Adrenal gland (tissue), 9 donors: ENCODE measurements at regions not wholly inside any gene's neighbourhood (a gene's known extent, or its start where the extent isn't known, plus 50 kb on each side); places are given as distances from the start of the nearest gene placed in this dataset.

Source experiments
- DNase-seq, 7 donors: peaks; one replicate each; pipeline ENCODE4 v3.0.0-alpha.2; 2019 to 2020
- H3K27ac ChIP-seq, 5 donors: fragments of 200-600 bp; sonication (generic) in 4 of 5; 1 replicate in 3 of 5; 2 replicates in 2 of 5; pipeline versions ENCODE4 v1.5.1 to v1.8.0; 2016 to 2020; ENCODE audit warnings: mild to moderate bottlenecking in 1 of 5
- H3K27me3 ChIP-seq: fragments of 200-600 bp; 2 replicates; pipeline ENCODE4 v1.8.0; 2021
- H3K36me3 ChIP-seq, 2 donors: fragments of 200-600 bp; replicated peaks in 1 of 2; 1 replicate in 1 of 2; 2 replicates in 1 of 2; pipeline versions ENCODE4 v1.5.1 to v1.8.0; 2018 to 2022
- H3K4me1 ChIP-seq, 2 donors: fragments of 200-600 bp; replicated peaks in 1 of 2; 1 replicate in 1 of 2; 2 replicates in 1 of 2; pipeline versions ENCODE4 v1.5.1 to v1.8.0; 2018 to 2021
- H3K4me3 ChIP-seq, 4 donors: fragments of 200-600 bp; sonication (generic) in 3 of 4; one replicate each; pipeline ENCODE4 v1.5.1; 2016 to 2018
- H3K9me3 ChIP-seq, 3 donors: fragments of 200-600 bp; sonication (generic) in 1 of 3; replicated peaks in 1 of 3; 1 replicate in 2 of 3; 2 replicates in 1 of 3; pipeline versions ENCODE4 v1.5.1 to v1.8.0; 2016 to 2021
- POLR2A ChIP-seq, 2 donors: fragments of 450-650 bp; IDR thresholded peaks; one replicate each; pipeline ENCODE4 v1.6.1; 2017; ENCODE audit warnings: antibody characterized with exemption in 2 of 2, mild to moderate bottlenecking in 2 of 2, moderate library complexity in 1 of 2
- whole genome bisulfite sequencing, 4 donors: extraction: QIAGEN DNeasy Blood & Tissue Kit in 2 of 4; methylation state at CpG; one replicate each; pipeline versions ENCODE4 v1.1.5 to v1.1.7; 2013 to 2017; 5-methylcytosine and 5-hydroxymethylcytosine counted together
- intact Hi-C, 2 donors: fragments of 100-400 bp; cut with DNase I; formaldehyde crosslinking; loops; one replicate each; pipeline versions ENCODE4 v1.14.1 to v1.15.0; 2022 to 2023
- small RNA-seq, 2 donors: library from RNA; depleted of rRNA; stranded (forward); fragments of <200 nt; gene quantifications; one replicate each; pipeline ENCODE3, GENCODE V24; 2016
- TF ChIP-seq, protein P1 (sequence below), 6 experiments: fragments of 450-650 bp in 4 of 6; fragments of 200-600 bp in 2 of 6; sonication (generic) in 1 of 6; IDR thresholded peaks; 1 replicate in 5 of 6; 2 replicates in 1 of 6; pipeline versions ENCODE4 v1.5.1 to v1.8.0; 2016 to 2021; ENCODE audit warnings: antibody characterized with exemption in 6 of 6, mild to moderate bottlenecking in 2 of 6, moderate library complexity in 1 of 6
- donor health status: healthy with polysubstance abuse.
- donor health status: Bipolar disorder and iron deficiency.
- donor health status: DM: yes; HTN: yes; CAD: no.
- donor health status: DM: no; HTN: no; CAD: no.
- donor health status: DM: no; HTN: no; CAD: no.

GRCh38 chr1:76793594-76793993, 73.7 kb upstream of the ST6GALNAC5 start:
- no peaks in the 10 kb centered on the region for H3K36me3 ChIP-seq
- H3K4me1 ChIP-seq = no peaks in the 10 kb centered on the region
- H3K4me3 ChIP-seq = no peak overlapping the region
- intact Hi-C loops = no loop called here
- H3K27ac ChIP-seq = no peak overlapping the region
- TF ChIP-seq, protein P1, sequence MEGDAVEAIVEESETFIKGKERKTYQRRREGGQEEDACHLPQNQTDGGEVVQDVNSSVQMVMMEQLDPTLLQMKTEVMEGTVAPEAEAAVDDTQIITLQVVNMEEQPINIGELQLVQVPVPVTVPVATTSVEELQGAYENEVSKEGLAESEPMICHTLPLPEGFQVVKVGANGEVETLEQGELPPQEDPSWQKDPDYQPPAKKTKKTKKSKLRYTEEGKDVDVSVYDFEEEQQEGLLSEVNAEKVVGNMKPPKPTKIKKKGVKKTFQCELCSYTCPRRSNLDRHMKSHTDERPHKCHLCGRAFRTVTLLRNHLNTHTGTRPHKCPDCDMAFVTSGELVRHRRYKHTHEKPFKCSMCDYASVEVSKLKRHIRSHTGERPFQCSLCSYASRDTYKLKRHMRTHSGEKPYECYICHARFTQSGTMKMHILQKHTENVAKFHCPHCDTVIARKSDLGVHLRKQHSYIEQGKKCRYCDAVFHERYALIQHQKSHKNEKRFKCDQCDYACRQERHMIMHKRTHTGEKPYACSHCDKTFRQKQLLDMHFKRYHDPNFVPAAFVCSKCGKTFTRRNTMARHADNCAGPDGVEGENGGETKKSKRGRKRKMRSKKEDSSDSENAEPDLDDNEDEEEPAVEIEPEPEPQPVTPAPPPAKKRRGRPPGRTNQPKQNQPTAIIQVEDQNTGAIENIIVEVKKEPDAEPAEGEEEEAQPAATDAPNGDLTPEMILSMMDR (IDR thresholded peaks at IDR 0.05) = no peak
- TF ChIP-seq POLR2A (IDR thresholded peaks at IDR 0.05) = no peak
- 42 to 62% (median 55%) methylated on average over 2 of the region's 2 CpGs for WGBS, 4 donors
- DNase-seq = no peak
- H3K27me3 ChIP-seq = no peaks in the 10 kb centered on the region
- no peaks in the 10 kb centered on the region for H3K9me3 ChIP-seq

DNA sequence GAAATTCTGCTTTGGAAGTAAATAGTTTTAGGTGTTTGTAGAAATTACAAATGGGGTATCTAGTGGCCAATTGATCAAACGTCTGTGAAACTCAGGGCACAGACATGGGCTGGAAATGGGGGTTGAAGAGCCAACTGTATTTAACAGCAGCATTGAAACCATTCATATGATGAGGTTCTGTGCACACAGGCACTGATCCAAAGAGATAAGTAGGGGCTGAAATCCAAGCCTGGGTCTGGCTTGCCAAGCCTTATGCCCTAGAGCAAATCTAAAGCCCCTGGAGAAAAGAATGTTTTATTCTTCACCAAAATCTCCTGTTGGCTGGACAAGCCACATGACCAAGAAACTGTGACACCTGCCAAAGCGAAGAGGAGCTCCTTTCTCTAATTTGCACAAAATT, 67.6 kb upstream of the ST6GALNAC5 start:
- Histone ChIP-seq H3K4me3 (no peak overlapping the region), H3K27me3 (no peaks in the 10 kb centered on the region), H3K9me3 (no peaks in the 10 kb centered on the region), H3K4me1 (no peaks in the 10 kb centered on the region), H3K27ac (no peak overlapping the region), H3K36me3 (no peaks in the 10 kb centered on the region)
- DNase-seq = no peak
- 38 to 60% (median 53%) methylated on average over 2 of the region's 2 CpGs for WGBS, 4 donors
- intact Hi-C loops = no loop called here
- TF ChIP-seq POLR2A (IDR thresholded peaks at IDR 0.05) = no peak
- TF ChIP-seq, protein P1 (IDR thresholded peaks at IDR 0.05) = no peak

DNA sequence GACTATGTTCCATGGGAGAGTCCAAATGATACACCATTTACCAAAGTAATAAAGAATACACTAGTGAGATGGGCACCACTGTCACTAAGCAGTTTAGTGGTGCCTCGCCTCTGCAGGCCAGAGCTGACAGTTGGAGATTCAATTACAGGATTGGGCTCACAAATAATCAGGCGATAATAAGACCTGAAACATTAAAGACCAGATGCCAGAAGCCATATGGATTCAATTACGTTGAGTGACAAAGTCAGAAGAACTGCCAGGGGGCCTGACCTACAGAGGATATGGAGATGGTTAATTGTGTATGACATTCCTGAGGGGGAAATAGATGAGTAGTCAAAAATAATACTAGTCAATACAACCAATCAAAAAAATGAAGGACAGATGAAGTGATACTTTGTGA, 65.2 kb upstream of the ST6GALNAC5 start:
- Histone ChIP-seq H3K36me3 (no peaks in the 10 kb centered on the region), H3K4me1 (no peaks in the 10 kb centered on the region), H3K27ac (no peak overlapping the region), H3K9me3 (no peaks in the 10 kb centered on the region), H3K27me3 (no peaks in the 10 kb centered on the region), H3K4me3 (no peak overlapping the region)
- no peak for TF ChIP-seq POLR2A (IDR thresholded peaks at IDR 0.05)
- TF ChIP-seq, protein P1 (IDR thresholded peaks at IDR 0.05) = no peak
- intact Hi-C loops = no loop called here
- 79 to 87% (median 80%) methylated on average over 3 of the region's 3 CpGs for WGBS, 4 donors
- no peak for DNase-seq

GRCh38 chr1:76807543-76808260, 59.6 kb upstream of the ST6GALNAC5 start:
- Histone ChIP-seq H3K4me3 (no peak overlapping the region), H3K9me3 (no peaks in the 10 kb centered on the region), H3K4me1 (no peaks in the 10 kb centered on the region), H3K27ac (no peak overlapping the region), H3K36me3 (no peaks in the 10 kb centered on the region), H3K27me3 (no peaks in the 10 kb centered on the region)
- no peak for DNase-seq
- TF ChIP-seq, protein P1 (IDR thresholded peaks at IDR 0.05) = no peak
- TF ChIP-seq POLR2A (IDR thresholded peaks at IDR 0.05) = no peak
- 65 to 95% (median 78%) methylated on average over 3 to 4 of the region's 4 CpGs for WGBS, 4 donors
- intact Hi-C loops = no loop called here

Small RNA genes in the stretch of these regions (small RNA-seq; reads per million reads assigned to genes)
- gene RNU6-161P = 0 reads per million in 2 donors
